HEK293 (cell line): ENCODE measurements at regions not wholly inside any gene's neighbourhood (a gene's known extent, or its start where the extent isn't known, plus 50 kb on each side); places are given as distances from the start of the nearest gene placed in this dataset.

ENCODE experiments used
- CTCF ChIA-PET: fragments of 350-600 bp; formaldehyde crosslinking; extraction: SDS; loops from one replicate; lab custom pipeline; 2021; ENCODE audit warnings: antibody characterized with exemption; lab: Yijun Ruan, JAX
- POLR2A ChIA-PET: fragments of 300-600 bp; formaldehyde crosslinking; extraction: SDS; loops from one replicate; lab custom pipeline; 2020; ENCODE audit warnings: antibody characterized with exemption, inconsistent platforms; lab: Yijun Ruan, JAX
- H3K27ac ChIP-seq: fragments of 200-500 bp; sonication (Bioruptor generic); 2 replicates; pipeline ENCODE4 v1.5.1; 2014; ENCODE audit warnings: low read depth, low read length, control low read depth, inconsistent platforms; ENCODE audit errors: extremely low read depth
- H3K36me3 ChIP-seq, 2 experiments: fragments of 200-500 bp in 1 of 2; sonication (Bioruptor generic) in 1 of 2; 1 replicate in 1 of 2; 2 replicates in 1 of 2; pipeline ENCODE4 v1.5.1; 2014 to 2017; ENCODE audit warnings: inconsistent platforms in 2 of 2, low read length in 2 of 2; ENCODE audit not compliant: control insufficient read depth in 2 of 2, insufficient read depth in 1 of 2
- H3K4me1 ChIP-seq: fragments of 200-500 bp; sonication (Bioruptor generic); 2 replicates; pipeline ENCODE4 v1.5.1; 2014; ENCODE audit warnings: mild to moderate bottlenecking, low read length, inconsistent platforms; ENCODE audit not compliant: control insufficient read depth, insufficient read depth
- H3K4me3 ChIP-seq: 2 replicates; pipeline ENCODE4 v1.5.1; 2011; ENCODE audit warnings: low read depth, mild to moderate bottlenecking, control low read depth, low read length, moderate library complexity
- H3K9me3 ChIP-seq: fragments of 200-500 bp; sonication (Bioruptor generic); 2 replicates; pipeline ENCODE4 v1.5.1; 2014; ENCODE audit warnings: low read depth, low read length, inconsistent platforms; ENCODE audit not compliant: control insufficient read depth, insufficient read depth
- ATF2 ChIP-seq: fragments of 450-650 bp; formaldehyde crosslinking; IDR thresholded peaks from 2 replicates; pipeline ENCODE4 v1.5.1; 2016; ENCODE audit warnings: missing biosample characterization, missing genetic modification characterization, low read depth
- BCL11B ChIP-seq: fragments of 450-650 bp; formaldehyde crosslinking; IDR thresholded peaks from 2 replicates; pipeline ENCODE4 v1.5.1; 2016; ENCODE audit warnings: low read depth, missing biosample characterization, missing genetic modification characterization
- MZF1 ChIP-seq: fragments of 450-650 bp; formaldehyde crosslinking; IDR thresholded peaks from 2 replicates; pipeline ENCODE4 v1.5.1; 2017; ENCODE audit warnings: missing biosample characterization, missing genetic modification characterization, borderline replicate concordance
- PRDM1 ChIP-seq: fragments of 450-650 bp; formaldehyde crosslinking; IDR thresholded peaks from 2 replicates; pipeline ENCODE4; 2016; ENCODE audit warnings: missing biosample characterization, missing genetic modification characterization
- SCRT2 ChIP-seq: fragments of 450-650 bp; formaldehyde crosslinking; IDR thresholded peaks from 2 replicates; pipeline ENCODE4 v1.5.1; 2016; ENCODE audit warnings: missing biosample characterization, missing genetic modification characterization
- SP3 ChIP-seq: fragments of 450-650 bp; formaldehyde crosslinking; IDR thresholded peaks from 2 replicates; pipeline ENCODE4 v1.5.1; 2016; ENCODE audit warnings: missing biosample characterization, missing genetic modification characterization
- TCF7L2 ChIP-seq: IDR thresholded peaks from 2 replicates; pipeline ENCODE4 v1.6.1; 2011; ENCODE audit warnings: low read depth, mild to moderate bottlenecking, inconsistent platforms, low read length, moderate library complexity, borderline replicate concordance
- YY1 ChIP-seq: fragments of 450-650 bp; formaldehyde crosslinking; IDR thresholded peaks from 2 replicates; pipeline ENCODE4 v1.5.1; 2018; ENCODE audit warnings: missing biosample characterization, missing genetic modification characterization
- ZBTB20 ChIP-seq: fragments of 450-650 bp; formaldehyde crosslinking; IDR thresholded peaks from 2 replicates; pipeline ENCODE4 v1.5.1; 2016; ENCODE audit warnings: missing biosample characterization, missing genetic modification characterization
- ZBTB26 ChIP-seq: fragments of 450-650 bp; formaldehyde crosslinking; optimal IDR thresholded peaks from 2 replicates; pipeline ENCODE3; 2016; ENCODE audit warnings: missing biosample characterization, mild to moderate bottlenecking, missing genetic modification characterization
- ZNF114 ChIP-seq: fragments of 450-650 bp; formaldehyde crosslinking; IDR thresholded peaks from 2 replicates; pipeline ENCODE4 v1.5.0; 2017; ENCODE audit warnings: missing biosample characterization, missing genetic modification characterization
- ZNF18 ChIP-seq: fragments of 450-650 bp; formaldehyde crosslinking; IDR thresholded peaks from 2 replicates; pipeline ENCODE4 v1.5.1; 2016; ENCODE audit warnings: missing biosample characterization, missing genetic modification characterization
- ZNF184 ChIP-seq: fragments of 450-650 bp; IDR thresholded peaks from 2 replicates; pipeline ENCODE4 v1.5.1; 2018; ENCODE audit warnings: missing biosample characterization, mild to moderate bottlenecking, missing genetic modification characterization
- ZNF292 ChIP-seq: fragments of 450-650 bp; formaldehyde crosslinking; IDR thresholded peaks from 2 replicates; pipeline ENCODE4 v1.5.1; 2016; ENCODE audit warnings: low read depth, missing biosample characterization, missing genetic modification characterization, borderline replicate concordance
- ZNF335 ChIP-seq: fragments of 450-650 bp; formaldehyde crosslinking; conservative IDR thresholded peaks from 2 replicates; pipeline ENCODE4 v1.5.1; 2016; ENCODE audit warnings: missing biosample characterization, missing genetic modification characterization
- ZNF37A ChIP-seq: fragments of 450-650 bp; IDR thresholded peaks from 2 replicates; pipeline ENCODE4 v1.5.1; 2018; ENCODE audit warnings: missing biosample characterization, missing genetic modification characterization
- ZNF416 ChIP-seq: fragments of 450-650 bp; formaldehyde crosslinking; IDR thresholded peaks from 2 replicates; pipeline ENCODE4 v1.5.1; 2016; ENCODE audit warnings: missing biosample characterization, missing genetic modification characterization
- ZNF518A ChIP-seq: fragments of 450-650 bp; formaldehyde crosslinking; conservative IDR thresholded peaks from 2 replicates; pipeline ENCODE4 v1.5.1; 2016; ENCODE audit warnings: low read depth, missing biosample characterization, missing genetic modification characterization
- ZNF571 ChIP-seq: fragments of 450-650 bp; formaldehyde crosslinking; IDR thresholded peaks from 2 replicates; pipeline ENCODE4 v1.5.0; 2017; ENCODE audit warnings: missing biosample characterization, missing genetic modification characterization
- ZNF623 ChIP-seq: fragments of 450-650 bp; formaldehyde crosslinking; IDR thresholded peaks from 2 replicates; pipeline ENCODE4 v1.5.1; 2016; ENCODE audit warnings: missing biosample characterization, missing genetic modification characterization
- ZNF660 ChIP-seq: fragments of 450-650 bp; IDR thresholded peaks from 2 replicates; pipeline ENCODE4 v1.5.1; 2018; ENCODE audit warnings: missing biosample characterization, mild to moderate bottlenecking, missing genetic modification characterization
- ZNF670 ChIP-seq: fragments of 450-650 bp; formaldehyde crosslinking; IDR thresholded peaks from 2 replicates; pipeline ENCODE4 v1.5.1; 2016; ENCODE audit warnings: missing biosample characterization, missing genetic modification characterization, low read depth
- ZNF792 ChIP-seq: fragments of 450-650 bp; formaldehyde crosslinking; IDR thresholded peaks from 2 replicates; pipeline ENCODE4 v1.5.1; 2016; ENCODE audit warnings: missing biosample characterization, missing genetic modification characterization

- no peak for TF ChIP-seq ZNF623
- no peak for TF ChIP-seq ZNF37A (tag by site-specific recombination)
Measured at GRCh38 chr5:179420476-179420875, 75.2 kb upstream of the ADAMTS2 start (continued).

- POLR2A ChIA-PET = no interaction called here
- TF ChIP-seq ATF2 (tag by site-specific recombination) (no peak), ZNF670 (no peak), TCF7L2 (no peak), ZBTB26 (tag by site-specific recombination) (no peak), ZNF114 (no peak), ZNF335 (no peak), MZF1 (no peak), ZNF184 (no peak), ZNF292 (tag by site-specific recombination) (no peak), SP3 (tag by site-specific recombination) (no peak), PRDM1 (tag by site-specific recombination) (no peak), ZBTB20 (no peak), ZNF416 (no peak), ZNF571 (tag by site-specific recombination) (no peak), ZNF792 (tag by site-specific recombination) (no peak), ZNF660 (tag by site-specific recombination) (no peak)
- TF ChIP-seq, all 188 proteins: peak for 0
- Histone ChIP-seq H3K4me3 (no peak overlapping the region), H3K27ac (no peak overlapping the region), H3K9me3 (no peaks in the 10 kb centered on the region), H3K36me3 (no peaks in the 10 kb centered on the region), H3K4me1 (no peaks in the 10 kb centered on the region)
- CTCF ChIA-PET = no interaction called here
Measured at GRCh38 chr5:179418972-179419371, 73.7 kb upstream of the ADAMTS2 start.

- H3K27ac ChIP-seq = no peak overlapping the region
- no peaks in the 10 kb centered on the region for H3K4me1 ChIP-seq
- no peaks in the 10 kb centered on the region for H3K36me3 ChIP-seq
- H3K4me3 ChIP-seq = no peak overlapping the region
- TF ChIP-seq SCRT2 (tag by site-specific recombination) (peak; percentile 63), YY1 (no peak)
- ChIA-PET POLR2A (no interaction called here), CTCF (no interaction called here)
- H3K9me3 ChIP-seq = no peaks in the 10 kb centered on the region
Measured at GRCh38 chr5:179417696-179418095, 72.4 kb upstream of the ADAMTS2 start.

- POLR2A ChIA-PET = no interaction called here
- no peaks in the 10 kb centered on the region for H3K4me1 ChIP-seq
- TF ChIP-seq ZNF518A (tag by site-specific recombination) = no peak
- no peak for TF ChIP-seq BCL11B (tag by site-specific recombination)
- no peak for TF ChIP-seq ZNF18 (tag by site-specific recombination)
Measured at GRCh38 chr5:179417016-179417415, 71.8 kb upstream of the ADAMTS2 start.

More at GRCh38 chr5:179417016-179417415, 71.8 kb upstream of the ADAMTS2 start:
- CTCF ChIA-PET = interaction anchor here (1.0 kb wide), 1 partner anchor 250 kb away, joined by 3 read pairs; no protein-coding TSS in a partner anchor
- Histone ChIP-seq H3K27ac (no peak overlapping the region), H3K9me3 (no peaks in the 10 kb centered on the region), H3K36me3 (no peaks in the 10 kb centered on the region), H3K4me3 (no peak overlapping the region)
